HG02588 (cell line): ENCODE measurements at regions not wholly inside any gene's neighbourhood (a gene's known extent, or its start where the extent isn't known, plus 50 kb on each side); places are given as distances from the start of the nearest gene placed in this dataset.
"Not testable (repeated sequence)": the region's sequence is repeated elsewhere in the genome, so short reads cannot be mapped to it uniquely, and the experiment has no call there.

ENCODE experiments used
- ATAC-seq: cut with Tn5 transposase; IDR thresholded peaks from one replicate; pipeline ENCODE4 v1.9.1; 2021; ENCODE audit warnings: mild to moderate bottlenecking, moderate library complexity; ENCODE audit not compliant: unreplicated experiment

- ATAC-seq = not testable (repeated sequence)
Observed at GRCh38 chr5:92132294-92132908, 749.3 kb upstream of the ARRDC3 start.

GRCh38 chr5:92126182-92126581 is 743.1 kb upstream of the ARRDC3 start:
- no peak for ATAC-seq

GRCh38 chr5:92119110-92119509 is 736.0 kb upstream of the ARRDC3 start:
- no peak for ATAC-seq

- no peak for ATAC-seq
Observed at GRCh38 chr5:92106808-92107207, 723.7 kb upstream of the ARRDC3 start.

GRCh38 chr5:92104126-92104525 is 721.0 kb upstream of the ARRDC3 start:
- no peak for ATAC-seq

GRCh38 chr5:92102313-92102712 is 719.2 kb upstream of the ARRDC3 start:
- ATAC-seq = no peak

GRCh38 chr5:92092239-92092638 is 709.1 kb upstream of the ARRDC3 start:
- no peak for ATAC-seq

GRCh38 chr5:92086059-92086811 is 703.1 kb upstream of the ARRDC3 start:
- ATAC-seq = no peak

GRCh38 chr5:92081958-92082712 is 699.0 kb upstream of the ARRDC3 start:
- no peak for ATAC-seq

GRCh38 chr5:92070786-92071185 is 687.7 kb upstream of the ARRDC3 start:
- ATAC-seq = no peak

- no peak for ATAC-seq
Observed at GRCh38 chr5:92064993-92065392, 681.9 kb upstream of the ARRDC3 start.

GRCh38 chr5:92051741-92052140 is 668.6 kb upstream of the ARRDC3 start:
- no peak for ATAC-seq

- ATAC-seq = no peak
Observed at GRCh38 chr5:92050970-92051369, 667.9 kb upstream of the ARRDC3 start.

- no peak for ATAC-seq
Observed at GRCh38 chr5:92041911-92042660, 659.0 kb upstream of the ARRDC3 start.

- no peak for ATAC-seq
Observed at GRCh38 chr5:92041206-92041605, 658.1 kb upstream of the ARRDC3 start.

- not testable (repeated sequence) for ATAC-seq
Observed at GRCh38 chr5:92029792-92030191, 646.7 kb upstream of the ARRDC3 start.

GRCh38 chr5:92023555-92023954 is 640.4 kb upstream of the ARRDC3 start:
- ATAC-seq = no peak

GRCh38 chr5:92023141-92023471 is 640.0 kb upstream of the ARRDC3 start:
- ATAC-seq = no peak

GRCh38 chr5:92022415-92023140 is 639.5 kb upstream of the ARRDC3 start:
- no peak for ATAC-seq

GRCh38 chr5:92019376-92019990 is 636.4 kb upstream of the ARRDC3 start:
- ATAC-seq = no peak
